NOMO-1 treated with dmso at 0.1 percent for 144 hours (cell line): ENCODE measurements at regions not wholly inside any gene's neighbourhood (a gene's known extent, or its start where the extent isn't known, plus 50 kb on each side); places are given as distances from the start of the nearest gene placed in this dataset.
A peak's percentile ranks its signal among the peaks of the same experiment; 100 is the strongest.

Experiments used
- DNase-seq: peaks from one replicate; lab custom pipeline; 2025; ENCODE audit not compliant: unreplicated experiment; lab: John Stamatoyannopoulos, UW

GRCh38 chr1:87949711-87950110 lies 621.0 kb downstream of the LMO4 start:
- DNase-seq: no peak

DNA sequence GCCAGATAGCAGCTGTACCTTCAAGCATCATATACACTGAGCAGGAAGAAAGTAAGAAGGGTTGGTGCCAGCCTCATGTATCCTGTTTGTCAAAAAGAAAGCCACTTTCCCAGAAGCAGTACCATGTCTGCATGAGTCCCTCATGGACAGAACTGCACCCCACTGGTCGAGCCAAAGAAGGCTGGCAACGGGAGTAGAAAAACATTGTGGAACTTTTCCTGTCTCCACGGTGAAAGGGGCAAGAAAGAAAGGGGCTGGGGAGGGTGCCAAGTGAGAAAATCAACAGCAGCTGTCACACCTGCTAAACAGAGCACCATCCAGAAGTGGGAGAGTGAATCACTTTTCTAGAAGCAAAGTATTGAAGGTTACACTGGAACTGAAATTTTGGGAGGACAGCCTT lies 621.7 kb downstream of the LMO4 start:
- no peak for DNase-seq

DNA sequence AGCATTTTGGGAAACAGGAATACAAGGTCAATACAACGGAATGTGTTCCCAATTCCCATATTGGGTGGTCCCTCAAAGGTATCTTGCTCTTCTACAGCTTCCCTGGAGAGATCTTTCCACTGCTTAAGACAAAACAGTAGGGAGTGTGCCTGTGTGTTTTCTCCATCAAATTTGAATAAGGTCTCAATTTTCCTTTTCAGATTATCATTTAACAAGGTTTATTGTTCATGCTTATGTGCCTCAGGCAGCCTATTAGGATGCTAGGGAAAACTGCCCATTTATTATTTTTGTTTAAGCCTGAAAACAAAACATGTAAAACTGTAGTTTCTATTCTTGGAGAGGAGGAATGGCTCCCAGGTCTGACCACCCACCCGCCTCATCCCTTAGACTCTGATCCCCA lies 622.7 kb downstream of the LMO4 start:
- DNase-seq: no peak

DNA sequence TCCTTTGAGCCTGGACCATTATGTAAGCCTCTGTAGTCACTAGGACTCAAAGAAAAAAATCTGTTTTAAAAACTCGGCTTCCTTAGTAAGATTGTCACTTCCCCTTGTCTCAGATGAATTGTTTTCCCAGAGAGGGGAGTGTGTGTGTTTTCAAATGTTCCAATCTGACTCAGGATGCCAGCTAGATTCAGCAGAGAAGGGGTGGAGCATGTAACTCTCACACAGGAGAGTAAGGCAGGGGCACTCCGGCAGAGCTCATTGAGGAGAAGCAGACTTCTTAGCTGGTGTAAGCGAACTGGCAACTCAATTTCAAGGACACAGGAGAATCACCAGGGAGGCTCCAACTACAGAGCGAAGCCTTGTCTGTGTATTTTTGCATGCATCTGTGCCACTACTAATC lies 623.2 kb downstream of the LMO4 start:
- no peak for DNase-seq

GRCh38 chr1:87953121-87953520 lies 624.4 kb downstream of the LMO4 start:
- DNase-seq: no peak

DNA sequence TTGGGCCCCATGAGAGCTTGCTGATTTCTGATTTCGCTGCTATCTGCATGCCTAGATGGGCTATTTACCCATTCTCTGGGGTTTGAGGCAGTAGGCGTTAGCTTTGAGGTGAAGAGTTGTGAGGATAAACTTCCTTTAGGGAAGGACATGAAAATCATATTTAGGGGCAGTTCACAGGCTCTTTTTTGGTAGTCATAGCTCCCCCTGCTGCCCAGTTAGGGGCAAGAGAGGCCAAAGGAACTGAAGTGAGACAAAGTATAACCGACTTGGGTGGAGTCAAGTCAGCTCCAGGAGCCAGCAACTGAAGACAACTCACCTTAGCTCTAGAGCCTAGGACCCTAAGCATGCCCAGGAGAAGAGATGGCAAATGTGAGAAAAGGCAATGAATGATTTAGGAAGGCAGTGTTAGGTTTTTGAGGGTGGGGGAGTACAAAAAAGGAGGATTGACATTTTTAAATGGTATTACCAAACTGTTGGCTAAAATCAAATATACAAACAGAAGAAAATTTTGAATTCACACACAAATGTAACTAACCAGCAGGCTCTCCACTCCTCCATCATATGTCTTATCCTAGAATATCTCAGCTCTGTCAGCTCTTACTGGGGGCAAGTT lies 625.2 kb downstream of the LMO4 start:
- peak; percentile 32 for DNase-seq

DNA sequence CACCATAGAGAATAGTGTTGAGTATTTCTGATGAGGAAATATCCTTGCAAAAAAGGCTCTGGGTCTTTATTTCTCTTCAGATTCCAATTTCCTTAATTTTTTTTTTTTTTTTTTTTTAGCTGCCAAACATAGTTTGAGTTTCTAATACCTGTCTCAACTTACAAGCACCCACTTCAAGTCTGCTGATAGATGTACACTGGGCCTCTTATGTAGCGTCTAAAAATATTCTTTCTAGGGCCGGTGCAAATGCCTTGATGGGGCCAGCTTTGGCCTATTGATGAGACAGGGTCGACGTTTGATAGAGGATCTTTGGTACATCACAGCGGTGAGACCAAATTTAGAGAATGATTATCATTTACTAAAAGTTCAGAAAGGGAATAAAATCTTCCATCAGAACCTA lies 626.4 kb downstream of the LMO4 start:
- no peak for DNase-seq

GRCh38 chr1:87956072-87956471 lies 627.4 kb downstream of the LMO4 start:
- no peak for DNase-seq

GRCh38 chr1:87956750-87957149 lies 628.1 kb downstream of the LMO4 start:
- no peak for DNase-seq

- DNase-seq: no peak
These were observed 628.7 kb downstream of the LMO4 start for GRCh38 chr1:87957331-87957730.

GRCh38 chr1:87958201-87958600 lies 629.5 kb downstream of the LMO4 start:
- no peak for DNase-seq

DNA sequence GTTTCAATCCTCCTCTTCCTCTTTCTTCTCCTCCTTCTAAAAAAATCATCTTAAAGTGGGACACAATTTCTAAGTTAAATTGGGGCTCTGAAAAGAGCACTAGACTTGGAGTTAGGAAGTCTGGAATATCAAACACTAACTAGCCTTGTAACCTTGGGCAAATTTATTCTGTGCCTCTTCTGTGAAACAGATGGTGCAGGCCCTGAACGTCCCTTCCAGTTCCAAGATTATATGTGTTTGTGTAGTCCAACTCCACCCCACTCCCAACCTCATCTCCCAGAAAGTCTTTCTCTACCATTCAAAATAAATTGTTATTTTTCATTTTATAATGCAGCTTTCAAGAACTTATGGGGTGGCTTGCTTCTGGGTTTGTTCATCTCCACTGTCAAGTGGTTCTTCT lies 630.0 kb downstream of the LMO4 start:
- no peak for DNase-seq

- no peak for DNase-seq
These were observed 630.6 kb downstream of the LMO4 start for GRCh38 chr1:87959236-87959635.

DNA sequence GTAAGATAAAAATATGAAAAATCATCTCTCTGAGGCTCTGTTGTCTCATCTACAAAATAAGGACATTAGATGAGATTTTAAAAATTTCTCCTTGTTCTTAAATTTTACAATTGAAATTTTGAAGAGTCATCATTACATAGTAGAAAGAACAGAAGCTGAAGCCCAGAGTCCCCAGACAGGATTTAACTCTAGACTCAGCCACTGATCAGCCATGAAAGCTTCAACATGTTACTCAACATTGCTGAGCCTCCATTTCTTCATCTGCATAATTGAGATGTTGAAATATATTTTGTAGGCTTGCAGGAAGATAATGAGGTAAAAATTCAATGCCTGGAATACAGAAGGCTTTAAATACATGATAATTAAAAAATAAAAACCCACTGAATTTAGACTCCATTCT lies 633.3 kb downstream of the LMO4 start:
- DNase-seq: peak; percentile 7

- DNase-seq: no peak
These were observed 634.9 kb downstream of the LMO4 start for GRCh38 chr1:87963556-87963955.

DNA sequence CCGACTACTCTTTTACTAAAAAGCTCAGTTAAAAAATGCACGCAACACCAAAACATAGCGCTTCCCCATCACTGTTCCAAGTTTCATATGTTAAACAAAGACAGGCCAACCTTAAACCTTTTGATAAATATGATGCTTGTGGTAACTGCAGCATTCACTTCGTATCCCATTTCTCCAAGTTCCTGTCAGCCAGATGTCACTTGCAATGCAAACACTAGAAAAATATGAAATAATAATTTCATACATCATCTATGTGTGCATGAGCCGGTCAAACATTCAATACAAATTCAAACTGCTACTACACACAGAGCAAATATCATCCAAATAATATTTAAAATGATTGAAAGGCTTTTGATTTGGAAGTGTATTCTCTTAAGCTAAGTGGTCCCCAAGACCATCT lies 636.5 kb downstream of the LMO4 start:
- DNase-seq: no peak

DNA sequence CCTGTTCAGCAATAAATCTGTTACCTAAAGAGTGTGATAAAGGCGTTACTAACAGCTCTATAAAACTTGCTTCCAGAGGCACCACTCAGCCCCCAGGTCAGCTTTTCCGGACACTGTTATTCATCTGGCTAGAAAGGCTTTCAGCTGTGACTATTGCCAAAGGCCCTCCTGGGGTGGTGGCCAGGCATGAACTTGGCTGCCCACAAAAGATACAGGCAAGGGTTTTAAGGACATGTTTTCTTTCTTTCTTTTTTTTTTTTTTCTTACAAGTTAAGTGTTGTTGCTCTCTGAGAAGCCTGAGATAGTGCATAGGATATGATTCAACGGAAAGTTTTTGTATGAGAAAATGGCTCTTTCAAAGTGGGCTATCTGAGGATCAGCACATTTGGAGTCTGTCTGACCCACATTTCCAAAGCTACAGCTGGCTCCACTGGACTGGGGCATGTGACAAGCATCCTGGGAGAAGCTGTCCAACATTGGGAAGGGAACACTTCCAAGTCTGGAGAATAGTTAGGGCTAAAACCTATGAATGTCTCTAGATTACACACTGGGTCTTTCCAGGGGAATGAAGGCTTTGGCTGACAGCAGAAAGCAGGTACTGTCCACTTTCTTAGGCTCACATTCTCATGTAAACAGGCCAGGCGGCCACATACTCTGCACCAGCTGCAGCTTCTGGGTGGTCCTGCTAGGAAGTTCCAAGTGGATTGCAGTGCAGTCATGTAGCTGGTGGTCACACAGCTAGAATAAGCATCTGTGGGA lies 639.7 kb downstream of the LMO4 start:
- no peak for DNase-seq

GRCh38 chr1:87969040-87969439 lies 640.4 kb downstream of the LMO4 start:
- no peak for DNase-seq

DNA sequence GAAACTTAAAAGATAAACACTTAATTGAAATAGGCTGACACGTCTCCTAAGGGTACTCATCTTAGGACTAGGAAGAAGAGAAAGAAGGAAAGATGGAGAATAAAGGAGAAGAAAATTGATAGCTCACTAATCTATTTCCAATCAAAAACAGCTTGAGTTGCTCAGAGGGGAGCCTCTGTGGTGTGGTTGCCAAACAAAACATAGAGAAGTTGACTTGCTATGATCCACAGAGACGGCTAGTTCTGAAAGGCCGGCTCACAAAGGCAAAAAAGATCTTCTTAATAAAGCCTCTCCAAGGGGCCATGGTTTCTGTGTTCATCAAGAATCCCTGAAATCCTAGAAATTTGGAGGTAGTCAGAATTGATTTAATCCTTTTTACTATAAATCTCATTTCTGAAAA lies 644.1 kb downstream of the LMO4 start:
- DNase-seq: no peak

DNA sequence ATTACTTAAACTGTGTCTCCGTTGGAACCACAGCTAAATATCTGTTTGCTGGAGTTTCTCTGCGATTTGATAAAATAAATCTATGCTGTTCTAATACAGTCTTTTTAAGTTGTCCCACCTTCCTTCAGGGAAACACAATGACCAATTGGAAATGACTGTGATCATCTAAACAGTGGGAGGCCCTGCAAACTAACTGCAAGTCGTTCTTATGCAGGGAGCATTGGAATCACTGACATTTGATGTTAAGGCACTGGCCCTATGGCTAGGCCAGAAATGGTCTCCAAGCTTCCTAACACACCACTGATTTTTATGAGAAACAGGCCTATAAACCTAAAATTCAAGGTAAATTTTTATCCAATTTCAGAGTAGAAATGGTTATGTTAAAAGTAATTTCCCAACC lies 645.2 kb downstream of the LMO4 start:
- no peak for DNase-seq

DNA sequence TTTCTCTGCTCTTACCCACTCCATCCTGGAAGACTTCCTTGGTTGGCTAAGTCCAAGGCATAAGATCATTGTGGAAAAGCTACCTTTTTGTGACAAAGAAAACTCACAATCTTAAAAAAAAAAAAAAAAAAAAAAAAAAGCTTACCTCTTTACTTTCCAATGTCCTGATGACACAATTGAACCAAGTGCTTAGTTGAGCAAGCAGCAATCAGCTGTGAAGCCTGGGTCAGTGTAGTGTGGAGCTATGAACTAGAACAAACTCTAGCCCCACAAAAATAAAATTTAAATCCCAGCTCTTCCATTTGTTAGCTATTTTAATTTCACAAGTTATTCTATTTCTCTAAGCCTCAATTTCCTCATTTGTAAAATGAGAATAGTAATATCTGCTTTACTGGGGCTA lies 647.6 kb downstream of the LMO4 start:
- DNase-seq: no peak

GRCh38 chr1:87977145-87977544 lies 648.5 kb downstream of the LMO4 start:
- no peak for DNase-seq

- DNase-seq: no peak
These were observed 650.4 kb downstream of the LMO4 start for GRCh38 chr1:87979079-87979478.
